Upper lobe of left lung (tissue), 6 donors: ENCODE measurements at regions not wholly inside any gene's neighbourhood (a gene's known extent, or its start where the extent isn't known, plus 50 kb on each side); places are given as distances from the start of the nearest gene placed in this dataset.
"Not testable (repeated sequence)": the region's sequence is repeated elsewhere in the genome, so short reads cannot be mapped to it uniquely, and the experiment has no call there.

ENCODE experiments used
- ATAC-seq, 2 donors: fragments of 200-7000 bp; cut with Tn5 transposase; one replicate each; pipeline ENCODE4 v1.9.1; 2022; ENCODE audit warnings: mild to moderate bottlenecking in 2 of 2, moderate library complexity in 2 of 2; ENCODE audit not compliant: low FRiP score in 2 of 2
- DNase-seq, 2 donors: peaks; one replicate each; pipeline ENCODE4 v3.0.0-alpha.2; 2019 to 2020
- H3K27ac ChIP-seq, 4 donors: fragments of 200-600 bp; sonication (generic); one replicate each; pipeline ENCODE4 v1.5.1; 2016 to 2019
- H3K27me3 ChIP-seq, 4 donors: fragments of 200-600 bp; sonication (generic); one replicate each; pipeline ENCODE4 v1.5.1; 2017 to 2019
- H3K36me3 ChIP-seq, 4 donors: fragments of 200-600 bp; sonication (generic); one replicate each; pipeline ENCODE4 v1.5.1; 2016 to 2019
- H3K4me1 ChIP-seq, 4 donors: fragments of 200-600 bp; sonication (generic); one replicate each; pipeline ENCODE4 v1.5.1; 2018 to 2019
- H3K4me3 ChIP-seq, 4 donors: fragments of 200-600 bp; sonication (generic); one replicate each; pipeline ENCODE4 v1.5.1; 2017 to 2019; ENCODE audit warnings: mild to moderate bottlenecking in 2 of 4, moderate library complexity in 1 of 4
- H3K9me3 ChIP-seq, 4 donors: fragments of 200-600 bp; sonication (generic); one replicate each; pipeline ENCODE4 v1.5.1; 2018 to 2019
- CTCF ChIP-seq, 6 experiments: fragments of 450-650 bp in 4 of 6; fragments of 200-600 bp in 2 of 6; sonication (generic) in 2 of 6; IDR thresholded peaks; one replicate each; pipeline ENCODE4 v1.5.1; 2016 to 2019; ENCODE audit warnings: antibody characterized with exemption in 6 of 6
- EP300 ChIP-seq, 4 donors: sonication (generic); formaldehyde crosslinking; IDR thresholded peaks; one replicate each; pipeline ENCODE4 v1.5.1; 2017; ENCODE audit warnings: antibody characterized with exemption in 4 of 4, control low read depth in 2 of 4
- POLR2A ChIP-seq, 4 donors: fragments of 450-650 bp; IDR thresholded peaks; one replicate each; pipeline ENCODE4 v1.5.1; 2016 to 2017; ENCODE audit warnings: antibody characterized with exemption in 4 of 4, mild to moderate bottlenecking in 2 of 4
- POLR2AphosphoS5 ChIP-seq, 2 donors: sonication (generic); formaldehyde crosslinking; IDR thresholded peaks; one replicate each; pipeline ENCODE4 v1.5.1; 2017; ENCODE audit warnings: antibody characterized with exemption in 2 of 2
- WGBS, 2 donors: methylation state at CpG; one replicate each; pipeline ENCODE4 v1.1.5; 2017 to 2018; 5-methylcytosine and 5-hydroxymethylcytosine counted together
- donor health status: DM: no; HTN: no; CAD: no; lungs with moderate emphysema.
- donor health status: DM: no; HTN: yes; CAD: no; lungs with severe emphysema.

GRCh38 chr2:193074933-193075332, 880.2 kb upstream of the TMEFF2 start:
- TF ChIP-seq EP300 (IDR thresholded peaks at IDR 0.05) (no peak), CTCF (IDR thresholded peaks at IDR 0.05) (no peak), POLR2A (IDR thresholded peaks at IDR 0.05) (no peak)
- 85 to 88% methylated on average over 2 of the region's 2 CpGs for WGBS, 2 donors
- Histone ChIP-seq H3K4me1 (no peaks in the 10 kb centered on the region), H3K4me3 (no peak overlapping the region), H3K27ac (no peak overlapping the region), H3K9me3 (no peaks in the 10 kb centered on the region), H3K36me3 (no peaks in the 10 kb centered on the region), H3K27me3 (no peaks in the 10 kb centered on the region)
- ATAC-seq (no peak), DNase-seq (no peak)

- no peak overlapping the region for H3K4me3 ChIP-seq
- H3K9me3 ChIP-seq = no peaks in the 10 kb centered on the region
- no peaks in the 10 kb centered on the region for H3K36me3 ChIP-seq
- ATAC-seq (peak in 1 of 2 donors; percentile 11), DNase-seq (no peak)
- no peak for TF ChIP-seq POLR2AphosphoS5 (IDR thresholded peaks at IDR 0.05)
- no peak for TF ChIP-seq CTCF (IDR thresholded peaks at IDR 0.05)
- TF ChIP-seq POLR2A (IDR thresholded peaks at IDR 0.05) = no peak
- no peak for TF ChIP-seq EP300 (IDR thresholded peaks at IDR 0.05)
- no peaks in the 10 kb centered on the region for H3K27me3 ChIP-seq
- H3K4me1 ChIP-seq = no peaks in the 10 kb centered on the region
- 83% methylated on average over 3 of the region's 3 CpGs; no CpG with 5 or more reads in 1 of the 2 donors for WGBS, 2 donors
- no peak overlapping the region for H3K27ac ChIP-seq
Observed at GRCh38 chr2:193072647-193073046, 877.9 kb upstream of the TMEFF2 start.

- 81 to 82% methylated on average over 3 of the region's 3 CpGs for WGBS, 2 donors
- not testable (repeated sequence) for H3K4me3 ChIP-seq, H3K36me3 ChIP-seq, H3K27ac ChIP-seq, H3K9me3 ChIP-seq, ATAC-seq, H3K27me3 ChIP-seq, DNase-seq, H3K4me1 ChIP-seq
Observed at GRCh38 chr2:193025556-193025955, 830.8 kb upstream of the TMEFF2 start.

GRCh38 chr2:193024791-193025190, 830.1 kb upstream of the TMEFF2 start:
- H3K4me1 ChIP-seq = no peaks in the 10 kb centered on the region
- H3K36me3 ChIP-seq = no peaks in the 10 kb centered on the region
- H3K27me3 ChIP-seq = no peaks in the 10 kb centered on the region
- DNase-seq (no peak), ATAC-seq (no peak)
- 81 to 83% methylated on average over 1 of the region's 1 CpG for WGBS, 2 donors
- H3K4me3 ChIP-seq = no peak overlapping the region
- no peak overlapping the region for H3K27ac ChIP-seq
- peaks cover 0 to 6% (median 0%) of the 10 kb centered on the region in 4 donors for H3K9me3 ChIP-seq
- TF ChIP-seq POLR2A (IDR thresholded peaks at IDR 0.05) (no peak), POLR2AphosphoS5 (IDR thresholded peaks at IDR 0.05) (no peak), EP300 (IDR thresholded peaks at IDR 0.05) (no peak), CTCF (IDR thresholded peaks at IDR 0.05) (no peak)

GRCh38 chr2:193011870-193012269, 817.1 kb upstream of the TMEFF2 start:
- Histone ChIP-seq H3K27me3 (no peaks in the 10 kb centered on the region), H3K9me3 (no peaks in the 10 kb centered on the region), H3K27ac (no peak overlapping the region), H3K4me1 (no peaks in the 10 kb centered on the region), H3K36me3 (no peaks in the 10 kb centered on the region), H3K4me3 (no peak overlapping the region)
- TF ChIP-seq CTCF (IDR thresholded peaks at IDR 0.05) = no peak
- TF ChIP-seq POLR2AphosphoS5 (IDR thresholded peaks at IDR 0.05) = no peak
- TF ChIP-seq POLR2A (IDR thresholded peaks at IDR 0.05) = no peak
- no peak for DNase-seq
- ATAC-seq = no peak
- 92 to 100% methylated on average over 1 of the region's 1 CpG for WGBS, 2 donors
